ENCODE measurements at regions not wholly inside any gene's neighbourhood (a gene's known extent, or its start where the extent isn't known, plus 50 kb on each side); places are given as distances from the start of the nearest gene placed in this dataset.
"Not testable (repeated sequence)": the region's sequence is repeated elsewhere in the genome, so short reads cannot be mapped to it uniquely, and the experiment has no call there.

DNA sequence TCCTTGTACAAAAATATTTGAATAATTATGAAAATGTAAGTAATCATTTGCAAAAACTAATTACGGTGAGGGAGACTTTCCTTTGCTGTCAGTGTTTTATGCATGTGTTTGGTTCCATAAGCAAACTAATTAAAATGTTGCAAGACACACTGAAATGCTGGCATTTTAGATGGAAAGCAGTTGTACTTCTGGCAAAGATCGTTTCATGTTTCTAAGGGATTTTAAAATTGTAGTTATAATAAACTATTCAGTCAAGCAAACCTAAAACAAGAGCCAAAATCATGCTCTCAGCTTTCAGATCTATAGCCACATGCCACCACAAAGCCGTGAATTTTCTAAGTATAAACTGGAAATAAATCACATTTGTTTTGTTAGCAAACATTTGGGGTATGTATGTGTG is 240.1 kb upstream of the ZNF385D start:
- H3K4me1 Mint-ChIP-seq: no peaks in the 10 kb centered on the region
- H3K27me3 Mint-ChIP-seq: no peaks in the 10 kb centered on the region
- H3K27ac Mint-ChIP-seq: no peak overlapping the region
- H3K9me3 Mint-ChIP-seq: peaks cover 0 to 2% (median 0%) of the 10 kb centered on the region in 3 donors
- no peaks in the 10 kb centered on the region for H3K36me3 Mint-ChIP-seq
- H3K4me3 Mint-ChIP-seq: no peak overlapping the region

DNA sequence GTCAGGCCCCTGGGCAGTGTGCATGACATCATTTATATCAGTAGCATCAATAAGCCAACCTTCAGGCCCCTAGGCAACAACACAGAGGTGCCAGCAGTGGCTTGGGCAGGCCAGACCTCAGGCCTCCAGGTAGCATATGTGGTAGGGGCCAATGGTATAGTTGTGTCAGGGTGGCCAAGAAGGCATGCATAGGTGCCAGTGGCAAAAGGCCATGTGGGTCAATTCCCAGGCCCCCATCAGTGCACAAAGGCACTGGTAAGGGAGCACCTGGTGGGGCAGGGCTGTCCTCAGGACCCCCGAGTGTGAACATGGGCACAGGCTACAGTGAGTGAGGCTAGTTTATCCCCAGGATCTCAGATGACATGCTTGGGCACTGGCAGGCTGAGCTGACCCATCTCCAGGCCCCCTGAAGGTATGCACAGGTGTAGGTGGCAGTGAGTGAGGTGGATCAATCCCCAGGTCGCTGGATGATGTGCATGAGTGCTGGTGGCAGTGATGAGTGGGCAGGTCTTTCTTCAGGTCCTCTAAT is 244.1 kb upstream of the ZNF385D start:
- Mint-ChIP-seq H3K27ac (no peak overlapping the region), H3K4me3 (no peak overlapping the region), H3K27me3 (no peaks in the 10 kb centered on the region), H3K9me3 (no peaks in the 10 kb centered on the region), H3K4me1 (no peaks in the 10 kb centered on the region), H3K36me3 (no peaks in the 10 kb centered on the region)

DNA sequence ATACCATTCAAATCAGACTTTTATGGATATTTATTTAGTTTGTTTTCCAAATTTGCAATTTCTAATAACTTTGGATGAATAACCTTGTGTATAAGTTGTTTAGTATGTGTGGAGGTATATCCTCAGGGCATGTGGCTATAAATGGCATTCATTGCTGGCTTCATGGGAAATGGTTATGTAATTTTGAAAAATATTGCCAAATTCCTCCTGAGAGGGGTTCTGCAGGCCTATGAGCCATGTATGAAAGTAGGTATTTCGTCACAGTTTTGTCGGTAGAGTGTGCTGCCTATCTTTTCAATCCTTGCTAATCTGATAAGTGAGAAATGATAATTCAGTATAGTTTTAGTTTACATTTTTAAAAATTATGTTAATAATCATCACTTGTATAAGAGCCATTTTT is 256.4 kb upstream of the ZNF385D start:
- peaks cover 0 to 5% (median 1%) of the 10 kb centered on the region in 3 donors for H3K9me3 Mint-ChIP-seq
- H3K4me3 Mint-ChIP-seq: no peak overlapping the region
- H3K27ac Mint-ChIP-seq: no peak overlapping the region
- H3K36me3 Mint-ChIP-seq: no peaks in the 10 kb centered on the region
- no peaks in the 10 kb centered on the region for H3K4me1 Mint-ChIP-seq
- H3K27me3 Mint-ChIP-seq: no peaks in the 10 kb centered on the region

DNA sequence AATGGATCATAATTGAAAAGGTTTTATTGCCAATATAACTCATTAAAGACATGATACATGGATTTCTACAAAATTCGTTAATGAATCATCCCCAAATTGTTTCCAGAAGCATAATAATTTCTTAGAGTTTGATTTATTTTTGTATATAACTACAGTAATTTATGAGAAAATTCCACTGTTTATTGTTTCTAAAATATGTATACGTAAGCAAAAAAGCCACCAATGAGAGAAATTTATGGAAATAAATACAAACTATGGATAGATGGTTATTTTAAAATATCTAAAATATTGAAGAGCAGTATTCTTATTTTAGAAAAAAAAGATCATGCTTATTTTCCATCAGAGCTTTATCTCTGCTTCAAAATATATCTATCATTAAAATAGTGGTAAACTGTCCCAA is 260.0 kb upstream of the ZNF385D start:
- Mint-ChIP-seq H3K36me3 (no peaks in the 10 kb centered on the region), H3K4me3 (no peak overlapping the region), H3K27ac (no peak overlapping the region), H3K4me1 (no peaks in the 10 kb centered on the region), H3K27me3 (no peaks in the 10 kb centered on the region), H3K9me3 (peaks cover 1 to 5% (median 3%) of the 10 kb centered on the region in 3 donors)

DNA sequence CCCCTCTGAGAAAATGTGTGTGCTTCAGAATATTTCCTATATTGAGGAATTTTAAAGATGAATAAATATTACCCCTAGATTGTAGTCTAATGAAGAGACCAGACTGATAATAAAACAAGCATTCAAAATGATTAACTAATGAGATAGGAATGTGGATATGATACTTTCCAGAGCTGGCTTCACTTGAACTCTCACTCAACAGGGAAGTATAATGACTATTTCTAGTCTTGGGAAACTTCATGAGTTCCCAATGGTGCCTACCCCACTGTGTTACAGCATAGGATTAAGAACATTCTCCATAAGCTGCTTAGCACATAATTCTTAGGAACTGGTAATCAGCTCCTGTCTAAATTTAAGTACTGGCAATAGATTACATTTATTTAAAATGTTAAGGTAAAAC is 261.5 kb upstream of the ZNF385D start:
- H3K36me3 Mint-ChIP-seq: no peaks in the 10 kb centered on the region
- H3K4me3 Mint-ChIP-seq: no peak overlapping the region
- no peaks in the 10 kb centered on the region for H3K4me1 Mint-ChIP-seq
- H3K27ac Mint-ChIP-seq: no peak overlapping the region
- H3K27me3 Mint-ChIP-seq: no peaks in the 10 kb centered on the region
- H3K9me3 Mint-ChIP-seq: peaks cover 1 to 5% (median 3%) of the 10 kb centered on the region in 3 donors

DNA sequence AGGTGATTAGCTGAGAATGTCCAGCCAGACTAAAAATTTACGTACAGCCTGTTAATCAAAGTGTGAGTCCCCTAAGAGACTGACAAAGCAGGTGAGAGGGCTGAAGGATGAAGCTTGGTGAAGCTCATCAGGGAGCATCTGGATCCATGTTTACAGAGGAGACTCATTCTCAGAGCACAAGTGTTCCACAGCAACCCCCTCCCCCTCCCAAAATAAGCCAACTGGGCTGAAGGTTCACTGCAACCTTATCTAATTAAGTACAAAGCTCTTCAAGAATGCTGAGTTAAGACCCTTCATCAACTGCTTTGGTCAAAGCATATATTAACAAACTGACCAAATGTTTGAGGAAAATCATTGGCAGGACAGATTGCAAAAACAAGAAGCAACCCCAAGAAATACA is 262.6 kb upstream of the ZNF385D start:
- H3K27me3 Mint-ChIP-seq: no peaks in the 10 kb centered on the region
- no peak overlapping the region for H3K4me3 Mint-ChIP-seq
- no peak overlapping the region for H3K27ac Mint-ChIP-seq
- peaks cover 1 to 3% (median 2%) of the 10 kb centered on the region in 3 donors for H3K9me3 Mint-ChIP-seq
- H3K4me1 Mint-ChIP-seq: no peaks in the 10 kb centered on the region
- H3K36me3 Mint-ChIP-seq: no peaks in the 10 kb centered on the region

DNA sequence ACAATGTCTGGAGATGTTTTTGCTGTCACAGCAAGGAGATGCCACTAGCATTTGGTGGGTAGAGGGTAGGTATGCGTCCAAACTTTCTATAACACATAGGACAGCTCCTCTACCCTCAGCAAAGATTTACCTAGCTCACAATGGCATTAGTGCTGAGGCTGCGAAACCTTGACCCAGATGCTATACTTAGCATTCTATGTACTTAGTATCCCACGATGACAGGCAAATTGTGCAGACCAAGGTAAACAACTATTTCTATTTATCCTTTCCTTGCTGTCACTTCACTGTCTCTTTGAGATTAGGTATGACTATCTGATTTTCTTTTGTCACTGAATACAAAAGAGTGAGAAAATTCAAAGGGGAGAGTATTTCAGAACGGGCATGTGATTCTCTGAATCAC is 265.2 kb upstream of the ZNF385D start:
- no peak overlapping the region for H3K4me3 Mint-ChIP-seq
- no peak overlapping the region for H3K27ac Mint-ChIP-seq
- H3K4me1 Mint-ChIP-seq: no peaks in the 10 kb centered on the region
- H3K27me3 Mint-ChIP-seq: no peaks in the 10 kb centered on the region
- H3K36me3 Mint-ChIP-seq: no peaks in the 10 kb centered on the region
- peaks cover 1 to 6% (median 3%) of the 10 kb centered on the region in 3 donors for H3K9me3 Mint-ChIP-seq

DNA sequence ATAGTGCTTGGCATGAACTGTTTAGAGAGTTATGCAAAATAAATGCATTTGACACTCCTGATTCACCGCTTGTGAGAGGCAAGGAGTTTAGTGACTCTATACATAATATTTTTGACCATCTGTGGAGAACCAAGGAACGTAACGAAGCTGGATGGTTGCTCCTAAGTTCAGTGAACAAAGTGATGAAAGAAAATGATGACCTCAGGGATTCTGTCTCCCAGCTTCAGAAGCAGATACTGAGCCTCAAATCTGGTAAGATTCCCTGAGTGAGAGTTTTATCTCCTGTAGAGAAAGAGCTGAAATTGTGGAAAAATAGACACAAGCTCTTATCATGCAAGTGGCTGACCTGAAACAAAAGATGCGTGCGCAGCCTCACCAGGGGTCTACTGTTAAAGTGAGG is 273.6 kb upstream of the ZNF385D start:
- not testable (repeated sequence) for H3K27ac Mint-ChIP-seq, H3K4me3 Mint-ChIP-seq, H3K4me1 Mint-ChIP-seq, H3K36me3 Mint-ChIP-seq, H3K27me3 Mint-ChIP-seq
- H3K9me3 Mint-ChIP-seq: peaks cover 0 to 11% (median 4%) of the 10 kb centered on the region in 3 donors

DNA sequence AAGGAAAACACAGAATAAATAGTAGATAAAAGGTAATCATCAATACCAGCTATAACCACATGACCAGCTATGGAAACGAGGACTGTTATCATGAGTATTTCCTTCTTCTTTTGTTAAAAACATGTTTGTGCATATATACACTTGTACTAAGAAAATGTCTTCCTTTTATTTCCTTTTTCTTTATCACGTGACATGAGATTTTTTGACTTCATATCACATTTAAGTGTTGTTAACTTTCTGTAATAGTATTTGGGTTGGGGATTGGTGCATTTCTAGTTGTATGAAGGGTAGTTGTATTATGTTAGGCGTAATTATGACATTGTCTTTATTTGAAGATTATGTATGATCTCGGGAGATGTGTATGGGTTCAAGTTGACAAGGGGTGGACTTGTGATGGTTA is 278.5 kb upstream of the ZNF385D start:
- no peaks in the 10 kb centered on the region for H3K27me3 Mint-ChIP-seq
- peaks cover 4 to 7% (median 5%) of the 10 kb centered on the region in 3 donors for H3K9me3 Mint-ChIP-seq
- no peak overlapping the region for H3K4me3 Mint-ChIP-seq
- H3K4me1 Mint-ChIP-seq: no peaks in the 10 kb centered on the region
- H3K36me3 Mint-ChIP-seq: peaks cover 3% of the 10 kb centered on the region
- no peak overlapping the region for H3K27ac Mint-ChIP-seq

DNA sequence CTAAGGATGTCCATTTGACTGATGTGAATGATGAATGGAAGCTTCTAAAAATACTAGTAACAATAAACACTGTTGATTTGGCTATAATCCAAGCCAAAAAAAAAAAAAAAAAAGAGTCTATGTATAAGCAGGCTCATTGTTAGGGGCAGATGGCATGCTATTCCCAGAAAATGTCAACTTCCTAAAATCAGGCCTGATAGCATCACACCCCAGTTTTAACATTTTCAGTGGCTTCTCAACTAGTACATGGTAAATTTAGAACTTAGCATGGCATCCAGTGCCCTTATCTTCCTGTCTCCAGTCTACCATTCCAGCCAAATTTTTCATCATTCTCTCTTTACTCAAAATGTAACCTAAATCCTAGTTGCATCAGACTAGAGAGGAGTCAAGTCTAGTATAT is 288.2 kb upstream of the ZNF385D start:
- Mint-ChIP-seq H3K36me3 (no peaks in the 10 kb centered on the region), H3K9me3 (peaks cover 0 to 4% (median 4%) of the 10 kb centered on the region in 3 donors), H3K4me3 (no peak overlapping the region), H3K4me1 (peaks cover 0 to 1% (median 0%) of the 10 kb centered on the region in 3 donors), H3K27ac (no peak overlapping the region), H3K27me3 (no peaks in the 10 kb centered on the region)

DNA sequence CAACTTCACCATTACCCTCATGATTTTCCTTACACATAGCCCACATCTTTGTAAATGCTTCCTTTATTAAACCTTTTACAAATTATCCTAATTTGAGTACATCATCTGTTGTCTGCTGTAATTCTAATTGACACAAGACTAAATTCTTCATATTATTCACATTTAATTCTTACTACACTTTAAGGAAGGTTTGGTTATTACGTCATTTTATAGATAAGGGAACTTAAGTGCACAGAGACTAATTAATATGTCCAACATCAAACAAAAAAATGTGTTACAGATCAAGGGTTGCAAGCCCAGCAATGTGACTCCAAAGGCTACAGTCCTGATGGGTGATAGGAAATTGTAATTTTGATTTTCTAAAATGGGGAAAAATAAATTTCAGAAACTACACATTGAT is 289.1 kb upstream of the ZNF385D start:
- peaks cover 0 to 4% (median 4%) of the 10 kb centered on the region in 3 donors for H3K9me3 Mint-ChIP-seq
- peaks cover 0 to 1% (median 0%) of the 10 kb centered on the region in 3 donors for H3K4me1 Mint-ChIP-seq
- H3K4me3 Mint-ChIP-seq: no peak overlapping the region
- no peaks in the 10 kb centered on the region for H3K36me3 Mint-ChIP-seq
- no peak overlapping the region for H3K27ac Mint-ChIP-seq
- no peaks in the 10 kb centered on the region for H3K27me3 Mint-ChIP-seq

DNA sequence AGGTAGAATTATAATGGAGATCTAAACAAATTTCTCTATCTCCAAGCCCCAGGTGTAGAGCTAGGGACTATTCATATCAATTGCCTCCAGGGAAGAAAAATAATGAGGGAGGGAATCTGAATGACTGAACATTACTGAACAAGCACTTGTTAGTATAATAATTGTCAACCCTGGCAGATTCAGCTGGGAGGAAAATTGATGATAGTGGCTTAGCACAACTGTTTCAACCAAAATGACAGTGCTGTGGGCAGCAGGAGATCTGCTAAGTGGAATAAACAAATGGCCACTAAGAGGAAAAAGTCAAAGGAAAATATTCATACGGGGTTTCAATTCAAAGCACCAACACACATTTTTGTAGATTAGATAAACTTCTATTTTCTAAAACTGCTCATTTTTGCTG is 294.9 kb upstream of the ZNF385D start:
- Mint-ChIP-seq H3K4me3 (no peak overlapping the region), H3K27me3 (no peaks in the 10 kb centered on the region), H3K36me3 (no peaks in the 10 kb centered on the region)

DNA sequence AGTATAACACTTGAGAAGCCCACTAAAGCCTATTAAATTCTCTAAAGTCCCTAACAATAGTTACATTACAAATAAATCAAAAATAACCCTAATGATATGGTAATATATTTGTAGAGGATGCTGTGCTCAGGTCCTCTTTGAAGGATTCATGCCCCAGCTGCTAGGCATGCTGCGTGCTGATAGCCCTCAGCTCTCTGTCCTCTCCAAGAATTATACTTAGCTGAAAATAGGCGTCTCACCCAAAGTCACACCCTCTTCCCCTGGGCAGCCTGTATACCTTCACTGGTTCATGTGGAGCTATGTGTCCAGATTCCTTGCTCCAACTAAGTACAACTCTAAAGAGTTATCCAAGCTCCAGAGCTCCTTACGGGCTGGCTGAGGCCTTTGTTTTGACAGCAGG is 312.5 kb upstream of the ZNF385D start:
- Mint-ChIP-seq H3K9me3 (peaks cover 0 to 4% (median 0%) of the 10 kb centered on the region in 3 donors), H3K4me3 (no peak overlapping the region), H3K27me3 (no peaks in the 10 kb centered on the region), H3K27ac (no peak overlapping the region), H3K36me3 (no peaks in the 10 kb centered on the region), H3K4me1 (no peaks in the 10 kb centered on the region)

More for the DNA sequence above, 294.9 kb upstream of the ZNF385D start:
- Mint-ChIP-seq H3K9me3 (peaks cover 0 to 10% (median 2%) of the 10 kb centered on the region in 3 donors), H3K4me1 (peaks cover 0 to 1% (median 0%) of the 10 kb centered on the region in 3 donors), H3K27ac (no peak overlapping the region)

DNA sequence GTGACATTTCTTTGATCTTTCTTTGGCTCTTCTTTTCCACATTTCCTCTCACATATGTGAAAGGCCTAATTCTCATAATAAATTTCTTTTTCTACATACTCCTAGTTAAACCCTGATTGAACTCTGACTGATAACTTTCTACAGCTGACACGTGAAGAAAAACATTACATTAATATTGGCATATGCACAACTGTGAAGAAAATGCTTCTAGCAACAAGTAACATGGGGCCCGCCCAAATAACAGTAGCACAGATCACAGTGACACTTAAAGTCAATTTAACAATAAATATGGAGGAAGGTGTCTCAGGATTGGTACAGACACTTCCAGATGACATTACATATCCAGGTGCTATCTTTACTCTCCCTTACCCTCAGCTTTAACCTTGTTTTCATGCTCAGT is 317.6 kb upstream of the ZNF385D start:
- Mint-ChIP-seq H3K27me3 (no peaks in the 10 kb centered on the region), H3K4me3 (no peak overlapping the region), H3K4me1 (no peaks in the 10 kb centered on the region), H3K9me3 (peaks cover 0 to 4% (median 0%) of the 10 kb centered on the region in 3 donors), H3K27ac (no peak overlapping the region), H3K36me3 (no peaks in the 10 kb centered on the region)

DNA sequence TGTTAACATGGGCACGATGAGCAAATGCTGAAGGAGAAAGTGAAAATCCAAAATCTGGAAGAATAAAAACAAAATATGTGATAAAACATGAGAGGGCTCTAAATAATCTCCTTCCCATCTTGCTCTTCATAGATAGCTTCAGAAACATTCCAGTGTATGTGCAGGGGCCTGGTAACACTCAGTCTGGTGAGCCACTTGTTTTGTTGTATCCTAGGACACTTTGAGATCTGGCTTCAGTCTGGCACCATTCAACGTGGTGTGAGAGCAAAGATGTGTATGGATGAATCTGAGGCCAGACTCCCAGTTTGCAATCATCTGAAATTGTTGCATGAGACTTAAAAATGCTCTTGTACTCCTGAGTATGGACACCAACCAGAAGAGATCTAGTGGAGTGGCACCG is 337.2 kb upstream of the ZNF385D start:
- Mint-ChIP-seq H3K4me3 (no peak overlapping the region), H3K36me3 (no peaks in the 10 kb centered on the region), H3K27ac (no peak overlapping the region), H3K9me3 (no peaks in the 10 kb centered on the region), H3K27me3 (no peaks in the 10 kb centered on the region), H3K4me1 (no peaks in the 10 kb centered on the region)

DNA sequence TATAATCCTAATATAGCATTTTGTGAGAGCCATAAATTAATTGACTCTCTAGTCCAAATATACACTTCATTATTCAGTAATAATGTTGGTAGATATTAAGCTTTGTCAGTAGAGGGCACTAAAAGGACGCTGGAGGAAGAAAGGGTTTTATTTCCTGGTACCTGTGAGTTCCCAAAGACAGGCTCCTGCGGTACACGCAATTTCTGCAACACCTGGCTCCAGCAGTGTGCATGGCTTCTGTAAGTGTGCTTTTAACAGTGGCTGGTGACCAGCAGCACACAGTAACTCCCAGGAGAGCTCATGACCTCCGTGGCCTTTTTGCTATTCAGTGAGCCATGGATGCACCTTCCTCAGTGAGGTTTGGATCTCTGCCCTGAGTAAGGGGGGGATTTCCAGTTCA is 338.3 kb upstream of the ZNF385D start:
- Mint-ChIP-seq H3K4me3 (no peak overlapping the region), H3K4me1 (no peaks in the 10 kb centered on the region), H3K27me3 (no peaks in the 10 kb centered on the region), H3K9me3 (no peaks in the 10 kb centered on the region), H3K36me3 (no peaks in the 10 kb centered on the region), H3K27ac (no peak overlapping the region)

DNA sequence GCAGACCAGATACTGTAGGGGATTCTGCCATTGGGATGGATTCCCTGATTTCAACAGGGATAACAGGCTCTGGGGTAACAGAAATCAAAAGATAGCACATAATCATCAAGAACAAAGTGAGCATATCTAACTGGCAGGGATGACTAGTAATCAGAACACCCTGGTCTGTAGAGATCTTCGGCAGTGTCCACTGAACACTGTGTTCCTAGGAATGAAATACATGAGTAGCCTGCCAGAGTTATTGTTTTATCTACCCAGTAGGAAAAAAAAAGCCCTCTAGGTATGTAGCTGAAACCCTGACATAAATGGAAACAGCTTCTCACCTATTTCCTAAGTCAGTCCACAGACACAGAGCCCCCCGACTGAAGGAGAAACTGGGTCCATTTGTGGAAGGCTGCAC is 340.3 kb upstream of the ZNF385D start:
- Mint-ChIP-seq H3K27ac (no peak overlapping the region), H3K9me3 (no peaks in the 10 kb centered on the region), H3K27me3 (no peaks in the 10 kb centered on the region), H3K4me3 (no peak overlapping the region), H3K4me1 (no peaks in the 10 kb centered on the region), H3K36me3 (no peaks in the 10 kb centered on the region)
